ENCODE measurements at regions not wholly inside any gene's neighbourhood (a gene's known extent, or its start where the extent isn't known, plus 50 kb on each side); places are given as distances from the start of the nearest gene placed in this dataset.

DNA sequence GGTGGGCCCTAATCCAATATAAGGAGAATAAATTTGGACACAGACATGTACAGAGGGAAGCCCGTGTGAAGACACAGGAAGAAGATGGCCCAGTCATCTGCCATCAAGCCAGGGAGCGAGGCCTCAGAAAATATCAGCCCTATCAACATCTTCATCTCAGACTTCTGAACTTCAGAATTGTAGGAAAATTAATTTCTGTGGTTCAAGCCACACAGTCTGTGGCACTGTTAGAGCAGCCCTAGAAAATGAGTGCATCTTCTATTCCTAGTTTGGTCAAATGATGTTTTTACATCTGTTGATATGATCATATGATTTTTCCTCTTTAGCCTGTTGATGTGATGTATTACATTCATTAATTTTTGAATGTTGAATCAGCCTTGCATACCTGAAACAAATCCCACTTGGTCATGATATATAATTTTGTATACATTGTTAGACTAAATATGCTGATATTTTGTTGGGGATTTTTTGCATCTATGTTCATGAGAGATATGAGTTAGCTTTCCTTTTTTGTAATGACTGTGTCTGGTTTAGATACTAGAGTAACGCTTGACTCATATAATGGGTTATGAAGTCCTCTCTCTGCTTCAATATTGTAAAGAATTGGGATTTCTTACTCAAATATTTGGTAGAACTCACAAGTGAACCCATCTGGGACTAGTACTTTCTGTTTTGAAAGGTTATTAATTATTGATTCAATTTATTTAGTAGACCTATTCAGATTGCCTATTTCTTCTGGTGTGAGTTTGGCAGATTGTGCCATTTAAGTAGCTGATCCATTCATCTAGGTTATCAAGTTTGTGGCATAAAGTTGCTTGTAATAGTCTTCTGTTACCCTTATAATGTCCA, 451.4 kb downstream of the EIPR1 start:
- no peaks in the 10 kb centered on the region for H3K36me3 Mint-ChIP-seq (ENCODE audit: low read depth)
- Histone ChIP-seq H3K27ac (ENCODE audit: low read depth, low read length) (no peak overlapping the region), H3K27me3 (ENCODE audit: control insufficient read depth, insufficient read depth, low read length, poor library complexity, severe bottlenecking) (no peaks in the 10 kb centered on the region), H3K4me3 (ENCODE audit: low read length) (no peak overlapping the region), H3K36me3 (ENCODE audit: control insufficient read depth, insufficient read depth, low read length) (no peaks in the 10 kb centered on the region), H3K9me3 (ENCODE audit: control insufficient read depth, low read length) (no peaks in the 10 kb centered on the region), H3K9ac (ENCODE audit: extremely low read depth, low read length, poor library complexity, severe bottlenecking) (no peak overlapping the region), H3K4me1 (ENCODE audit: control insufficient read depth, insufficient read depth, low read length) (no peaks in the 10 kb centered on the region)
- TF ChIP-seq CTCF (conservative IDR thresholded peaks at IDR 0.05) = no peak
- peaks cover 2% of the 10 kb centered on the region for H3K27me3 Mint-ChIP-seq (ENCODE audit: insufficient read depth)
- WGBS, 2 experiments (ENCODE audit: insufficient coverage in 1 of 2, insufficient read length in 1 of 2) = 86 to 90% methylated on average over 1 to 3 of the region's 3 CpGs
- H3K9me3 Mint-ChIP-seq = peaks cover 11% of the 10 kb centered on the region
- no peaks in the 10 kb centered on the region for H3K4me1 Mint-ChIP-seq
- DNase-seq = no peak
- H3K27ac Mint-ChIP-seq = no peak overlapping the region
- no peak overlapping the region for H3K4me3 Mint-ChIP-seq

DNA sequence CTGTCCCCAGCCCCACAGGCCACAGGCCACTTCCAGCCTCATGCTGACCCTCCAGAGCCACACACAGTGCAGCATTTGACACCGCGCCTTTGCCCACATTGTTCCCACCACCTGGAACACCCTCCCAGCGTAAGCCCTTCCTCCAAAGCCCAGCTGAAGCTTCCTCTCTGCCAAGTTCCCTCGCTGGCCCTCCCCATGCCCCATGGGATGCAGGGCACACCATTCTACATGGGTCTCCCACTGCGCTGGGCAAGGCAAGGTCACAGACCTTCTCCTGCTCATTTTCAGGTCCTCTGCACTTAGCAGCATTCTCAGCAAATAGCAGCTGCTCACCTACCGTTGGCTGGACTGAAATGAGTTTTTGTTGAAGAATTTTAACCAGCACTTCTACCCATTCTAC, 455.5 kb downstream of the EIPR1 start:
- Histone ChIP-seq H3K4me1 (ENCODE audit: control insufficient read depth, insufficient read depth, low read length) (no peaks in the 10 kb centered on the region), H3K27ac (ENCODE audit: low read depth, low read length) (no peak overlapping the region), H3K9ac (ENCODE audit: extremely low read depth, low read length, poor library complexity, severe bottlenecking) (no peak overlapping the region), H3K36me3 (ENCODE audit: control insufficient read depth, insufficient read depth, low read length) (no peaks in the 10 kb centered on the region), H3K27me3 (ENCODE audit: control insufficient read depth, insufficient read depth, low read length, poor library complexity, severe bottlenecking) (no peaks in the 10 kb centered on the region), H3K4me3 (ENCODE audit: low read length) (no peak overlapping the region), H3K9me3 (ENCODE audit: control insufficient read depth, low read length) (no peaks in the 10 kb centered on the region)
- Mint-ChIP-seq H3K27me3 (ENCODE audit: insufficient read depth) (no peaks in the 10 kb centered on the region), H3K36me3 (ENCODE audit: low read depth) (no peaks in the 10 kb centered on the region), H3K27ac (no peak overlapping the region), H3K4me1 (no peaks in the 10 kb centered on the region), H3K4me3 (no peak overlapping the region), H3K9me3 (no peaks in the 10 kb centered on the region)
- 90 to 92% methylated on average over 5 to 6 of the region's 6 CpGs for WGBS, 2 experiments (ENCODE audit: insufficient coverage in 1 of 2, insufficient read length in 1 of 2)
- TF ChIP-seq CTCF (conservative IDR thresholded peaks at IDR 0.05) = no peak
- DNase-seq = no peak

DNA sequence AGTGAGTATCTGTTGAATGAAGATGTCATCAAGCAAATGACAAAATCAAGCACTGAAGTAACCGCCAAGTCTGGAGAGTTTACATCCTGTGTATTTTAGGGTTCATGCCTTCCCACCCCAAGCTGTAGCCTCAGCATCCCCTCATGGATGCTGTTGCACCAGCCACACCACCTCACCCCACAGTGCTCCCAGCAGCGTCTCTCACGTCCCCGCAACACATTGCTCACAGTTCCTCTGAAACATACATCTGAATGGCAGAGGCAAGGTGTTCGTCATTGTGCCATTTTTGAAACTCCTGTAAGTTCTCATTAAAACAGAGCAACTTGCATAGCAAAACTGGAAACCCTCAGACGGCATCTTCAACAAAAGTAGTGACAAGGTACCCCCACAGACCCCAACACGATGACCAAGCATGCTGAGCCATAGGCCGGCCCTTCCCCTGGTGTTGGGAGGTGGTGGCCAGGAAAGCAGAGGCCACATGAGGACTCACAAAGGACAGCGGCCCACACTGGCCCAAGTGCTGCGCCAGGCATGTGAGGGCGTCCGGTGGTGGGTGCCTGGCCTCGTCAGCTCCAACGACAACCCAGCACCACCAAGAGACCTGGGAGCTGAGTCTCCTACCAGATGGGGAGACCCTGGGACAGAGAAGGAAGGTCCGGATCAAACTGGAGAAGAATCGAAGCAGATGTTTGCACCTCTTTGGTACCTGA, 456.5 kb downstream of the EIPR1 start:
- WGBS, 2 experiments (ENCODE audit: insufficient coverage in 1 of 2, insufficient read length in 1 of 2) = 91 to 98% methylated on average over 10 to 16 of the region's 16 CpGs
- H3K4me3 ChIP-seq (ENCODE audit: low read length) = no peak overlapping the region
- H3K27ac Mint-ChIP-seq = no peak overlapping the region
- H3K36me3 ChIP-seq (ENCODE audit: control insufficient read depth, insufficient read depth, low read length) = no peaks in the 10 kb centered on the region
- no peak overlapping the region for H3K4me3 Mint-ChIP-seq
- H3K9me3 Mint-ChIP-seq = no peaks in the 10 kb centered on the region
- H3K36me3 Mint-ChIP-seq (ENCODE audit: low read depth) = no peaks in the 10 kb centered on the region
- no peak overlapping the region for H3K9ac ChIP-seq (ENCODE audit: extremely low read depth, low read length, poor library complexity, severe bottlenecking)
- DNase-seq = no peak
- no peak for TF ChIP-seq CTCF (conservative IDR thresholded peaks at IDR 0.05)
- no peaks in the 10 kb centered on the region for H3K27me3 Mint-ChIP-seq (ENCODE audit: insufficient read depth)
- no peak overlapping the region for H3K27ac ChIP-seq (ENCODE audit: low read depth, low read length)
- H3K4me1 Mint-ChIP-seq = no peaks in the 10 kb centered on the region
- H3K9me3 ChIP-seq (ENCODE audit: control insufficient read depth, low read length) = no peaks in the 10 kb centered on the region
- H3K4me1 ChIP-seq (ENCODE audit: control insufficient read depth, insufficient read depth, low read length) = no peaks in the 10 kb centered on the region
- no peaks in the 10 kb centered on the region for H3K27me3 ChIP-seq (ENCODE audit: control insufficient read depth, insufficient read depth, low read length, poor library complexity, severe bottlenecking)
